ENCODE measurements at regions not wholly inside any gene's neighbourhood (a gene's known extent, or its start where the extent isn't known, plus 50 kb on each side); places are given as distances from the start of the nearest gene placed in this dataset.

- CTCF ChIA-PET, result no interaction called here
- TF ChIP-seq CTCF (IDR thresholded peaks at IDR 0.05; ENCODE audit: insufficient read depth, low read depth, low read length), result no peak
- no peaks in the 10 kb centered on the region for H3K27me3 ChIP-seq (ENCODE audit: control insufficient read depth, insufficient read depth, low read length)
- no peak overlapping the region for H3K4me3 ChIP-seq (ENCODE audit: low read depth, low read length)
- POLR2A ChIA-PET, result no interaction called here
- DNase-seq (ENCODE audit: low read depth), result no peak
- no peaks in the 10 kb centered on the region for H3K36me3 ChIP-seq (ENCODE audit: control insufficient read depth, insufficient read depth, low read length)
Measured at GRCh38 chr12:24111086-24111485, 161.6 kb upstream of the SOX5 start.

- Histone ChIP-seq H3K27me3 (ENCODE audit: control insufficient read depth, insufficient read depth, low read length) (no peaks in the 10 kb centered on the region), H3K36me3 (ENCODE audit: control insufficient read depth, insufficient read depth, low read length) (no peaks in the 10 kb centered on the region), H3K4me3 (ENCODE audit: low read depth, low read length) (no peak overlapping the region)
- ChIA-PET POLR2A (no interaction called here), CTCF (interaction anchor here (0.6 kb wide), 1 partner anchor 1072 kb away, joined by 3 read pairs; no protein-coding TSS in a partner anchor)
- no peak for DNase-seq (ENCODE audit: low read depth)
- peak; percentile 28 for TF ChIP-seq CTCF (IDR thresholded peaks at IDR 0.05; ENCODE audit: insufficient read depth, low read depth, low read length)
Measured at GRCh38 chr12:24109381-24110039, 160.0 kb upstream of the SOX5 start.

GRCh38 chr12:24102676-24103075, 153.2 kb upstream of the SOX5 start:
- ChIA-PET CTCF (no interaction called here), POLR2A (no interaction called here)
- DNase-seq (ENCODE audit: low read depth), result no peak
- Histone ChIP-seq H3K4me3 (ENCODE audit: low read depth, low read length) (no peak overlapping the region), H3K27me3 (ENCODE audit: control insufficient read depth, insufficient read depth, low read length) (no peaks in the 10 kb centered on the region), H3K36me3 (ENCODE audit: control insufficient read depth, insufficient read depth, low read length) (no peaks in the 10 kb centered on the region)
- TF ChIP-seq CTCF (IDR thresholded peaks at IDR 0.05; ENCODE audit: insufficient read depth, low read depth, low read length), result no peak

- H3K4me3 ChIP-seq (ENCODE audit: low read depth, low read length), result no peak overlapping the region
- no peak for TF ChIP-seq CTCF (IDR thresholded peaks at IDR 0.05; ENCODE audit: insufficient read depth, low read depth, low read length)
- no peaks in the 10 kb centered on the region for H3K27me3 ChIP-seq (ENCODE audit: control insufficient read depth, insufficient read depth, low read length)
- H3K36me3 ChIP-seq (ENCODE audit: control insufficient read depth, insufficient read depth, low read length), result no peaks in the 10 kb centered on the region
- POLR2A ChIA-PET, result no interaction called here
- CTCF ChIA-PET, result no interaction called here
- no peak for DNase-seq (ENCODE audit: low read depth)
Measured at GRCh38 chr12:24099576-24099975, 150.1 kb upstream of the SOX5 start.

- Histone ChIP-seq H3K27me3 (ENCODE audit: control insufficient read depth, insufficient read depth, low read length) (no peaks in the 10 kb centered on the region), H3K36me3 (ENCODE audit: control insufficient read depth, insufficient read depth, low read length) (no peaks in the 10 kb centered on the region), H3K4me3 (ENCODE audit: low read depth, low read length) (no peak overlapping the region)
- ChIA-PET POLR2A (no interaction called here), CTCF (no interaction called here)
- no peak for DNase-seq (ENCODE audit: low read depth)
- no peak for TF ChIP-seq CTCF (IDR thresholded peaks at IDR 0.05; ENCODE audit: insufficient read depth, low read depth, low read length)
Measured at GRCh38 chr12:24095245-24095644, 145.8 kb upstream of the SOX5 start.
